HFF-Myc (cell line): ENCODE measurements at regions not wholly inside any gene's neighbourhood (a gene's known extent, or its start where the extent isn't known, plus 50 kb on each side); places are given as distances from the start of the nearest gene placed in this dataset.
A peak's percentile ranks its signal among the peaks of the same experiment; 100 is the strongest.

ENCODE experiments used
- DNase-seq: peaks from one replicate; pipeline ENCODE4 v3.0.0-alpha.2; 2011; ENCODE audit warnings: low read depth; ENCODE audit errors: extremely low read depth
- H3K4me3 ChIP-seq: replicated peaks from 2 replicates; pipeline ENCODE4 v1.5.1; 2011; ENCODE audit warnings: low read depth, mild to moderate bottlenecking, control low read depth, low read length
- CTCF ChIP-seq: IDR thresholded peaks from 2 replicates; pipeline ENCODE4 v1.5.1; 2012; ENCODE audit warnings: mild to moderate bottlenecking, low read depth, low read length, control low read depth; ENCODE audit errors: missing control alignments

GRCh38 chr3:66748175-66748876 is 247.5 kb upstream of the LRIG1 start:
- H3K4me3 ChIP-seq, result no peak overlapping the region
- peak; percentile 70 for DNase-seq
- no peak for TF ChIP-seq CTCF

GRCh38 chr3:66751842-66752241 is 246.3 kb upstream of the KBTBD8 start:
- DNase-seq, result no peak
- no peak overlapping the region for H3K4me3 ChIP-seq
- TF ChIP-seq CTCF, result no peak

GRCh38 chr3:66753670-66754069 is 244.4 kb upstream of the KBTBD8 start:
- TF ChIP-seq CTCF, result no peak
- no peak overlapping the region for H3K4me3 ChIP-seq
- no peak for DNase-seq

GRCh38 chr3:66754613-66755012 is 243.5 kb upstream of the KBTBD8 start:
- H3K4me3 ChIP-seq, result no peak overlapping the region
- DNase-seq, result no peak
- TF ChIP-seq CTCF, result no peak

GRCh38 chr3:66755924-66756323 is 242.2 kb upstream of the KBTBD8 start:
- TF ChIP-seq CTCF, result no peak
- H3K4me3 ChIP-seq, result no peak overlapping the region
- DNase-seq, result no peak

GRCh38 chr3:66756468-66757036 is 241.6 kb upstream of the KBTBD8 start:
- TF ChIP-seq CTCF, result no peak
- no peak for DNase-seq
- H3K4me3 ChIP-seq, result no peak overlapping the region

- no peak for TF ChIP-seq CTCF
- no peak for DNase-seq
- no peak overlapping the region for H3K4me3 ChIP-seq
Measured at GRCh38 chr3:66761093-66761780, 236.9 kb upstream of the KBTBD8 start.
